OCI-LY7 (cell line): ENCODE measurements at regions not wholly inside any gene's neighbourhood (a gene's known extent, or its start where the extent isn't known, plus 50 kb on each side); places are given as distances from the start of the nearest gene placed in this dataset.

Experiments
- BruUV-seq: library from RNA; stranded (reverse); fragments of 400-500 nt; replicated peaks from 2 replicates; lab custom pipeline; 2021; lab: Mats Ljungman, UMichigan
- CTCF ChIA-PET: fragments of 300-600 bp; sonication (Branson Sonifier 250); formaldehyde crosslinking; loops from one replicate; lab custom pipeline; 2022; ENCODE audit warnings: antibody characterized with exemption; ENCODE audit not compliant: unreplicated experiment; lab: Charles Lee
- POLR2A ChIA-PET: fragments of 300-600 bp; sonication (Branson Sonifier 250); formaldehyde crosslinking; loops from one replicate; lab custom pipeline; 2022; ENCODE audit warnings: antibody characterized with exemption; lab: Charles Lee
- DNase-seq: peaks from one replicate; pipeline ENCODE4 v3.0.0-alpha.2; 2015; ENCODE audit warnings: low spot score
- H2AFZ ChIP-seq: fragments of 200-600 bp; sonication (generic), shearing (Covaris generic); 2 replicates; pipeline ENCODE4 v1.6.1; 2014; ENCODE audit warnings: mild to moderate bottlenecking, antibody characterized with exemption, low read length, moderate library complexity
- H3K27ac ChIP-seq: fragments of 200-600 bp; sonication (generic); 2 replicates; pipeline ENCODE4 v1.5.1; 2014; ENCODE audit warnings: mixed run types, low read depth, mild to moderate bottlenecking, moderate library complexity, low read length, inconsistent platforms; ENCODE audit not compliant: poor library complexity, severe bottlenecking
- H3K36me3 ChIP-seq: fragments of 200-600 bp; sonication (generic); 2 replicates; pipeline ENCODE4 v1.6.1; 2014; ENCODE audit warnings: mild to moderate bottlenecking, antibody characterized with exemption, low read length, moderate library complexity, mixed read lengths; ENCODE audit not compliant: insufficient read depth
- H3K4me1 ChIP-seq: fragments of 200-600 bp; sonication (generic); 2 replicates; pipeline ENCODE4 v1.5.1; 2014; ENCODE audit warnings: mild to moderate bottlenecking, low read length; ENCODE audit not compliant: insufficient read depth, poor library complexity, severe bottlenecking
- H3K4me2 ChIP-seq: fragments of 200-600 bp; sonication (generic); 2 replicates; pipeline ENCODE4 v1.6.1; 2014; ENCODE audit warnings: mild to moderate bottlenecking, low read length
- H3K4me3 ChIP-seq: fragments of 200-600 bp; sonication (generic); 2 replicates; pipeline ENCODE4 v1.5.1; 2014; ENCODE audit warnings: mild to moderate bottlenecking, low read depth, low read length; ENCODE audit not compliant: poor library complexity, severe bottlenecking
- H3K79me2 ChIP-seq: fragments of 200-600 bp; sonication (generic); 2 replicates; pipeline ENCODE4 v1.6.1; 2016; ENCODE audit warnings: low read depth, mild to moderate bottlenecking, low read length, moderate library complexity, mixed read lengths; ENCODE audit not compliant: insufficient read depth
- H3K9me2 ChIP-seq: fragments of 200-600 bp; sonication (generic); 2 replicates; pipeline ENCODE4 v1.6.1; 2016; ENCODE audit warnings: mild to moderate bottlenecking, low read length, mixed read lengths; ENCODE audit not compliant: insufficient read depth
- H3K9me3 ChIP-seq: fragments of 200-600 bp; sonication (generic); 2 replicates; pipeline ENCODE4 v1.6.1; 2014; ENCODE audit warnings: mild to moderate bottlenecking, mixed run types, low read length, mixed read lengths
- H4K20me1 ChIP-seq: fragments of 200-600 bp; sonication (generic); 2 replicates; pipeline ENCODE4 v1.6.1; 2014; ENCODE audit warnings: mild to moderate bottlenecking, antibody characterized with exemption, low read length, moderate library complexity, mixed read lengths; ENCODE audit not compliant: insufficient read depth
- CTCF ChIP-seq: fragments of 200-600 bp; sonication (generic); conservative IDR thresholded peaks from 2 replicates; pipeline ENCODE4 v1.5.1; 2014; ENCODE audit warnings: mild to moderate bottlenecking, antibody characterized with exemption, low read length, moderate library complexity, mixed read lengths
- EZH2phosphoT487 ChIP-seq: fragments of 200-600 bp; sonication (generic); IDR thresholded peaks from 2 replicates; pipeline ENCODE4 v1.6.1; 2018; ENCODE audit warnings: low read depth, borderline replicate concordance, mild to moderate bottlenecking, mixed run types, antibody characterized with exemption, low read length, moderate library complexity, mixed read lengths
- intact Hi-C: fragments of 100-400 bp; cut with micrococcal nuclease; formaldehyde crosslinking; loops from one replicate; pipeline ENCODE4 v1.10.0; 2022; ENCODE audit not compliant: unreplicated experiment

GRCh38 chr14:95456281-95456680 lies 60.2 kb downstream of the SYNE3 start:
- no peaks in the 10 kb centered on the region for H4K20me1 ChIP-seq
- H3K9me3 ChIP-seq, result no peaks in the 10 kb centered on the region
- H3K4me1 ChIP-seq, result peaks cover 11% of the 10 kb centered on the region
- no peak overlapping the region for H3K4me3 ChIP-seq
- POLR2A ChIA-PET, result interaction anchor here (0.5 to 9.2 kb wide), 2 partner anchors 12 to 196 kb away, joined by 3 to 74 read pairs; no protein-coding TSS in a partner anchor
- no TSS peak for BruUV-seq
- no peak overlapping the region for H3K27ac ChIP-seq
- intact Hi-C loops, result no loop called here
- TF ChIP-seq EZH2phosphoT487 (no peak), CTCF (0 out of 2 replicates have a peak, but pooled peaks have one; percentile 17)
- CTCF ChIA-PET, result no interaction called here
- H2AFZ ChIP-seq, result no peak overlapping the region
- no peaks in the 10 kb centered on the region for H3K79me2 ChIP-seq
- H3K9me2 ChIP-seq, result no peaks in the 10 kb centered on the region
- H3K36me3 ChIP-seq, result no peaks in the 10 kb centered on the region
- no peak for DNase-seq
- H3K4me2 ChIP-seq, result no peak overlapping the region

- Histone ChIP-seq H3K9me2 (no peaks in the 10 kb centered on the region), H2AFZ (no peak overlapping the region), H3K4me2 (no peak overlapping the region), H3K79me2 (no peaks in the 10 kb centered on the region), H4K20me1 (no peaks in the 10 kb centered on the region), H3K9me3 (no peaks in the 10 kb centered on the region), H3K4me1 (peaks cover 11% of the 10 kb centered on the region), H3K36me3 (no peaks in the 10 kb centered on the region), H3K4me3 (no peak overlapping the region), H3K27ac (no peak overlapping the region)
- no TSS peak for BruUV-seq
- TF ChIP-seq EZH2phosphoT487, result no peak
- no peak for TF ChIP-seq CTCF
- DNase-seq, result no peak
- POLR2A ChIA-PET, result interaction anchor here (0.7 to 1.0 kb wide), 3 partner anchors 63 to 71 kb away, joined by 3 read pairs; no protein-coding TSS in a partner anchor
- CTCF ChIA-PET, result no interaction called here
- intact Hi-C loops, result no loop called here
Measured at GRCh38 chr14:95455246-95455645, 61.2 kb downstream of the SYNE3 start.

- TF ChIP-seq CTCF, result no peak
- no peak for TF ChIP-seq EZH2phosphoT487
- Histone ChIP-seq H4K20me1 (no peaks in the 10 kb centered on the region), H2AFZ (no peak overlapping the region), H3K4me2 (no peak overlapping the region), H3K9me3 (no peaks in the 10 kb centered on the region), H3K27ac (no peak overlapping the region), H3K4me3 (no peak overlapping the region), H3K36me3 (no peaks in the 10 kb centered on the region), H3K79me2 (no peaks in the 10 kb centered on the region), H3K4me1 (peaks cover 11% of the 10 kb centered on the region), H3K9me2 (no peaks in the 10 kb centered on the region)
- BruUV-seq, result no TSS peak
- intact Hi-C loops, result no loop called here
- DNase-seq, result no peak
- ChIA-PET POLR2A (interaction anchor here (1.2 kb wide), 2 partner anchors 9 to 11 kb away, joined by 3 to 5 read pairs; no protein-coding TSS in a partner anchor), CTCF (interaction anchor here (1.0 to 1.2 kb wide), 2 partner anchors 8 to 15 kb away, joined by 3 to 4 read pairs; no protein-coding TSS in a partner anchor)
Measured at GRCh38 chr14:95453713-95453980, 62.8 kb downstream of the SYNE3 start.
